ENCODE measurements at regions not wholly inside any gene's neighbourhood (a gene's known extent, or its start where the extent isn't known, plus 50 kb on each side); places are given as distances from the start of the nearest gene placed in this dataset.

DNA sequence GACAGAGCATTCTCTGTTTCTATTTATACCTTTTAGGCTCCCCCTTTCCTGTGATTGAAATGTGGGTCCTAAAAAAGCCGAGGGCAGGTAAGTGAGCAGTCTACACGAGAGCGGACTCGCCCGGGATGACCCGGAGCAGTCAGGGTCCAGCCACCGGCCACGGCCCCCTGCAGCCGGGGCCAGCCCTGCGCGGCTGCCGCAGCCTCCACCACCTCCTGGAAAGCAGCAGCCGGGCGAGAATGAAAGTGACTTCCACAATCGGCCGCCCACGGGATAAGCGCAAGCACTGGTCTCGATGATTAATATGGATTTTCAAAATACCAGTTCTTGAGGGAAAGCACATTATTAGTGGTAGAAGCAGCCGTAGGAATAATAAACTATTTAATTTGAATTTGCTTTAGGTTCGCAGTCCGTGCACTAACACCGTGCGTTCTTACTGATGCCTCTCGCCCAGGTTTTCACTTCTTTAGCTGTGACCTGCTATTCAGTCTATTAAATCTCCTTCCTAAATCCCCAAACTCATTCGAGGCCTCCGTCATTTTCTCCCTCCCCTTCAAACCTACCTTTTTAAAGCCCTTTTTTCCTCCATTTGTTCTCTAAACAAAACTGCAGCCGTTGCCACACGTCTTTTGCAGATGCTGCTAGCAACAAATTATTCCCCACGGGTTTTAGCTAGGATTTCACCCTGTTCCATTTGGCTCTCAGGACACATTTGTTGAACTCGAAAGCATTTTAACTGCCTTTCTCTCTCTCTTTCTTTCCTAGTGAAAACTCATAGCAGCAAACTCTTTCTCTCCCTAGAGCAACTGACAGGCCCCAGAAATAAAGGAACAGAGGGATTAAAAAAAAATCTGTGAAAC lies 1015.1 kb upstream of the PIK3C3 start:
- Histone ChIP-seq H3K27ac (no peak overlapping the region), H3K27me3 (no peaks in the 10 kb centered on the region), H3K36me3 (no peaks in the 10 kb centered on the region), H3K9me3 (no peaks in the 10 kb centered on the region), H3K4me1 (no peaks in the 10 kb centered on the region), H3K4me3 (no peak overlapping the region)
- ATAC-seq: no peak
- DNase-seq: no peak
- TF ChIP-seq, protein P1, sequence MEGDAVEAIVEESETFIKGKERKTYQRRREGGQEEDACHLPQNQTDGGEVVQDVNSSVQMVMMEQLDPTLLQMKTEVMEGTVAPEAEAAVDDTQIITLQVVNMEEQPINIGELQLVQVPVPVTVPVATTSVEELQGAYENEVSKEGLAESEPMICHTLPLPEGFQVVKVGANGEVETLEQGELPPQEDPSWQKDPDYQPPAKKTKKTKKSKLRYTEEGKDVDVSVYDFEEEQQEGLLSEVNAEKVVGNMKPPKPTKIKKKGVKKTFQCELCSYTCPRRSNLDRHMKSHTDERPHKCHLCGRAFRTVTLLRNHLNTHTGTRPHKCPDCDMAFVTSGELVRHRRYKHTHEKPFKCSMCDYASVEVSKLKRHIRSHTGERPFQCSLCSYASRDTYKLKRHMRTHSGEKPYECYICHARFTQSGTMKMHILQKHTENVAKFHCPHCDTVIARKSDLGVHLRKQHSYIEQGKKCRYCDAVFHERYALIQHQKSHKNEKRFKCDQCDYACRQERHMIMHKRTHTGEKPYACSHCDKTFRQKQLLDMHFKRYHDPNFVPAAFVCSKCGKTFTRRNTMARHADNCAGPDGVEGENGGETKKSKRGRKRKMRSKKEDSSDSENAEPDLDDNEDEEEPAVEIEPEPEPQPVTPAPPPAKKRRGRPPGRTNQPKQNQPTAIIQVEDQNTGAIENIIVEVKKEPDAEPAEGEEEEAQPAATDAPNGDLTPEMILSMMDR (IDR thresholded peaks at IDR 0.05): no peak
- TF ChIP-seq POLR2A (IDR thresholded peaks at IDR 0.05): no peak
- WGBS, 4 donors: 81 to 88% (median 87%) methylated on average over 31 of the region's 31 CpGs
- intact Hi-C loops (cut with DNase I): loop anchor here in 2 of 10 donors (10.0 kb wide), 2 partner anchors 435 to 805 kb away; no protein-coding TSS in a partner anchor

- no peak for TF ChIP-seq POLR2A (IDR thresholded peaks at IDR 0.05)
- TF ChIP-seq, protein P1 (IDR thresholded peaks at IDR 0.05): no peak
- Histone ChIP-seq H3K27ac (no peak overlapping the region), H3K27me3 (no peaks in the 10 kb centered on the region), H3K4me1 (no peaks in the 10 kb centered on the region), H3K4me3 (no peak overlapping the region), H3K9me3 (no peaks in the 10 kb centered on the region), H3K36me3 (no peaks in the 10 kb centered on the region)
- intact Hi-C loops (cut with DNase I): loop anchor here in 2 of 10 donors (10.0 kb wide), 2 partner anchors 436 to 806 kb away; no protein-coding TSS in a partner anchor
- ATAC-seq: no peak
- WGBS, 4 donors: 78 to 90% (median 82%) methylated on average over 2 of the region's 2 CpGs
- DNase-seq: no peak
Observed at GRCh38 chr18:40938615-40939014, 1016.4 kb upstream of the PIK3C3 start.

- TF ChIP-seq POLR2A (IDR thresholded peaks at IDR 0.05): no peak
- TF ChIP-seq, protein P1 (IDR thresholded peaks at IDR 0.05): no peak
- ATAC-seq (no peak), DNase-seq (no peak)
- 86 to 90% (median 88%) methylated on average over 2 of the region's 2 CpGs for WGBS, 4 donors
- Histone ChIP-seq H3K27me3 (no peaks in the 10 kb centered on the region), H3K4me3 (no peak overlapping the region), H3K4me1 (no peaks in the 10 kb centered on the region), H3K36me3 (no peaks in the 10 kb centered on the region), H3K9me3 (no peaks in the 10 kb centered on the region), H3K27ac (no peak overlapping the region)
- intact Hi-C loops (cut with DNase I): loop anchor here in 2 of 10 donors (10.0 kb wide), 2 partner anchors 437 to 807 kb away; no protein-coding TSS in a partner anchor
Observed at GRCh38 chr18:40937386-40937785, 1017.6 kb upstream of the PIK3C3 start.

- Histone ChIP-seq H3K4me1 (no peaks in the 10 kb centered on the region), H3K36me3 (no peaks in the 10 kb centered on the region), H3K9me3 (no peaks in the 10 kb centered on the region), H3K27me3 (no peaks in the 10 kb centered on the region), H3K27ac (no peak overlapping the region), H3K4me3 (no peak overlapping the region)
- DNase-seq (no peak), ATAC-seq (no peak)
- 33 to 60% (median 43%) methylated on average over 1 of the region's 1 CpG for WGBS, 4 donors
- intact Hi-C loops (cut with DNase I): loop anchor here in 2 of 10 donors (10.0 kb wide), 2 partner anchors 439 to 809 kb away; no protein-coding TSS in a partner anchor
- TF ChIP-seq POLR2A (IDR thresholded peaks at IDR 0.05): no peak
- TF ChIP-seq, protein P1 (IDR thresholded peaks at IDR 0.05): peak in 9 of 12 donors; percentile 12 to 38 (median 27)
Observed at GRCh38 chr18:40935423-40935822, 1019.6 kb upstream of the PIK3C3 start.
